ENCODE measurements at regions not wholly inside any gene's neighbourhood (a gene's known extent, or its start where the extent isn't known, plus 50 kb on each side); places are given as distances from the start of the nearest gene placed in this dataset.

DNA sequence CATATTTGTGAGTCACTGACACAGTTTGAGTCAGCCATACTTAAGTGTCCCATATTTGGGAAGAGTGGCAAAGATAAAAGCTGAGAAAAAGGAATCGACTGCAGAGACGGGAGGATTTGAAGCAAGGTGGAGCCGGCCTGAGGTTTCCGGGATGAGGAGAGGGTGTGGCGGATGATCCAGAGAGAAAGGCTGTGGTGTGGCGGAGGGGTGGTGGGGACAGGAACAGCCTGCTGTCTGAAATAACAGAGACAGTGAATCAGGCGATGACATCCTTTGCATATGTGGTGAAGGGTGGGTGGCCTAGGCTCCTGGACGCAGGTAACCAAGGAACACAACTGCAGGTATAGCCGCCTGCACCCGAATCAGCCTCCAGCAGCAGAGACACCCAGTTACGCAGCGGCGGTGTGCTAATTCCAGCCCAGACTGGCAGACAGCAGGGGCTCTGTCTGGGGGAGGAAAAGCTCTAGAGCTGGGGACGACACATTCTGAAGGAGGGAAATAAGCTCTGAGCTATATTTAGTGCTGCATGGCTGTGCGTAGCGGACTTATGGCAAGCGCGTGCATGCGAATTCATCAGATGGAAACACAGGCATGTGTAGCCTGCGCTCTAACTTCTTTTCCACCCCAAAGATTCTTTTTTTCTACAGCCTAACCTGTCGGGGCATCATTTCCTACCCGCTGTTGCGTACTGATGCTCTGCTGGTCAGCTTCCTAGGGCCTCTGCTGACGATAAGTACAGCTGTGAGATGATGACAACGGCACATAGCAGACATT, 62.7 kb upstream of the BARX2 start:
- TF ChIP-seq, protein P1, sequence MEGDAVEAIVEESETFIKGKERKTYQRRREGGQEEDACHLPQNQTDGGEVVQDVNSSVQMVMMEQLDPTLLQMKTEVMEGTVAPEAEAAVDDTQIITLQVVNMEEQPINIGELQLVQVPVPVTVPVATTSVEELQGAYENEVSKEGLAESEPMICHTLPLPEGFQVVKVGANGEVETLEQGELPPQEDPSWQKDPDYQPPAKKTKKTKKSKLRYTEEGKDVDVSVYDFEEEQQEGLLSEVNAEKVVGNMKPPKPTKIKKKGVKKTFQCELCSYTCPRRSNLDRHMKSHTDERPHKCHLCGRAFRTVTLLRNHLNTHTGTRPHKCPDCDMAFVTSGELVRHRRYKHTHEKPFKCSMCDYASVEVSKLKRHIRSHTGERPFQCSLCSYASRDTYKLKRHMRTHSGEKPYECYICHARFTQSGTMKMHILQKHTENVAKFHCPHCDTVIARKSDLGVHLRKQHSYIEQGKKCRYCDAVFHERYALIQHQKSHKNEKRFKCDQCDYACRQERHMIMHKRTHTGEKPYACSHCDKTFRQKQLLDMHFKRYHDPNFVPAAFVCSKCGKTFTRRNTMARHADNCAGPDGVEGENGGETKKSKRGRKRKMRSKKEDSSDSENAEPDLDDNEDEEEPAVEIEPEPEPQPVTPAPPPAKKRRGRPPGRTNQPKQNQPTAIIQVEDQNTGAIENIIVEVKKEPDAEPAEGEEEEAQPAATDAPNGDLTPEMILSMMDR (IDR thresholded peaks at IDR 0.05), result no peak
- no peak for TF ChIP-seq POLR2A (IDR thresholded peaks at IDR 0.05)
- TF ChIP-seq POLR2AphosphoS5 (IDR thresholded peaks at IDR 0.05), result no peak
- no peak for TF ChIP-seq EP300 (IDR thresholded peaks at IDR 0.05)
